ENCODE measurements at regions not wholly inside any gene's neighbourhood (a gene's known extent, or its start where the extent isn't known, plus 50 kb on each side); places are given as distances from the start of the nearest gene placed in this dataset.

DNA sequence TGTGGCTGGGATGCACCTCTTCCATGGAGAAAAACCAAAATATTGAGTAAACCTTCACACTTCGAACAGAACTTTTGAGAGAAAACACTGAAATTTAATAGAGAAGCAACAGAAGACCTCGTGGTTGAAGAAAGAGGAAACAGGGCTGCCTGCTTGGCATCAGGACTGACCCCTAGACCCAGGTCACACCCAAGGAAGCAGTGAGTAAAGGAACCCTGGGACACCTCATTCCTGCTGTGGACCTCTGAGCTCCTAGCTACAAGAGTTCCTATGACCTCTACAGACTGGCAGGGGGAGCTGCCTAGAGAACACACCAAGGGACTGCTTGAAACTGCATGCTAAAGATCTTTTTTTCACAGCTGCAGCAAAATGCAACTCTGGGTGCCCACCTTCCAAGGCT is 67.8 kb downstream of the FASLG start:
- TF ChIP-seq, protein P1, sequence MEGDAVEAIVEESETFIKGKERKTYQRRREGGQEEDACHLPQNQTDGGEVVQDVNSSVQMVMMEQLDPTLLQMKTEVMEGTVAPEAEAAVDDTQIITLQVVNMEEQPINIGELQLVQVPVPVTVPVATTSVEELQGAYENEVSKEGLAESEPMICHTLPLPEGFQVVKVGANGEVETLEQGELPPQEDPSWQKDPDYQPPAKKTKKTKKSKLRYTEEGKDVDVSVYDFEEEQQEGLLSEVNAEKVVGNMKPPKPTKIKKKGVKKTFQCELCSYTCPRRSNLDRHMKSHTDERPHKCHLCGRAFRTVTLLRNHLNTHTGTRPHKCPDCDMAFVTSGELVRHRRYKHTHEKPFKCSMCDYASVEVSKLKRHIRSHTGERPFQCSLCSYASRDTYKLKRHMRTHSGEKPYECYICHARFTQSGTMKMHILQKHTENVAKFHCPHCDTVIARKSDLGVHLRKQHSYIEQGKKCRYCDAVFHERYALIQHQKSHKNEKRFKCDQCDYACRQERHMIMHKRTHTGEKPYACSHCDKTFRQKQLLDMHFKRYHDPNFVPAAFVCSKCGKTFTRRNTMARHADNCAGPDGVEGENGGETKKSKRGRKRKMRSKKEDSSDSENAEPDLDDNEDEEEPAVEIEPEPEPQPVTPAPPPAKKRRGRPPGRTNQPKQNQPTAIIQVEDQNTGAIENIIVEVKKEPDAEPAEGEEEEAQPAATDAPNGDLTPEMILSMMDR (optimal IDR thresholded peaks at IDR 0.05 in 1 of 3, IDR thresholded peaks at IDR 0.05 in 1 of 3, conservative IDR thresholded peaks at IDR 0.05 in 1 of 3; ENCODE audit: extremely low read depth in 1 of 3, insufficient read depth in 2 of 3, low read length in 3 of 3) = no peak
- no peak for TF ChIP-seq EZH2 (IDR thresholded peaks at IDR 0.05; ENCODE audit: low read length)
